ENCODE measurements at regions not wholly inside any gene's neighbourhood (a gene's known extent, or its start where the extent isn't known, plus 50 kb on each side); places are given as distances from the start of the nearest gene placed in this dataset.

GRCh38 chr6:98633886-98634285 lies 200.5 kb upstream of the POU3F2 start:
- Mint-ChIP-seq H3K9me3 (ENCODE audit: insufficient read depth) (no peaks in the 10 kb centered on the region), H3K4me1 (no peaks in the 10 kb centered on the region), H3K4me3 (no peak overlapping the region), H3K27me3 (no peaks in the 10 kb centered on the region), H3K27ac (no peak overlapping the region)
- DNase-seq (no peak), ATAC-seq (ENCODE audit: low read depth) (no peak)
- Histone ChIP-seq H3K4me3 (ENCODE audit: control extremely low read depth in 1 of 5, extremely low read depth in 1 of 5, insufficient read depth in 1 of 5, low read depth in 2 of 5, low read length in 4 of 5) (no peak overlapping the region), H2AFZ (ENCODE audit: insufficient read depth, low read depth, low read length, poor library complexity, severe bottlenecking) (no peak overlapping the region), H3K27ac (ENCODE audit: low read length in 2 of 2) (no peak overlapping the region), H3K4me1 (ENCODE audit: control insufficient read depth in 2 of 2, insufficient read depth in 2 of 2, low read length in 2 of 2) (no peaks in the 10 kb centered on the region), H3K36me3 (replicated peaks in 1 of 2; ENCODE audit: control extremely low read depth in 1 of 2, control insufficient read depth in 1 of 2, extremely low read depth in 1 of 2, insufficient read depth in 2 of 2, low read length in 1 of 2) (no peaks in the 10 kb centered on the region), H3K79me2 (ENCODE audit: control insufficient read depth, insufficient read depth, low read length) (no peaks in the 10 kb centered on the region), H3K4me2 (replicated peaks; ENCODE audit: low read depth, low read length, poor library complexity, severe bottlenecking) (no peak overlapping the region), H4K20me1 (ENCODE audit: control insufficient read depth, insufficient read depth, low read length, poor library complexity, severe bottlenecking) (no peaks in the 10 kb centered on the region), H3K9ac (ENCODE audit: low read length) (no peak overlapping the region), H3K27me3 (replicated peaks in 1 of 4; ENCODE audit: control extremely low read depth in 1 of 4, control insufficient read depth in 3 of 4, insufficient read depth in 4 of 4, low read length in 3 of 4) (no peaks in the 10 kb centered on the region), H3K9me3 (ENCODE audit: control extremely low read depth in 1 of 3, control insufficient read depth in 2 of 3, insufficient read depth in 1 of 3, low read length in 2 of 3) (peaks cover 0 to 3% (median 0%) of the 10 kb centered on the region in 3 donors)
- TF ChIP-seq CTCF (IDR thresholded peaks at IDR 0.05), result no peak
- CTCF ChIA-PET, result no interaction called here
- intact Hi-C loops (cut with micrococcal nuclease), result no loop called here
- POLR2A ChIA-PET, result no interaction called here

GRCh38 chr6:98634569-98634968 lies 199.8 kb upstream of the POU3F2 start:
- H3K27me3 ChIP-seq (replicated peaks in 1 of 4; ENCODE audit: control extremely low read depth in 1 of 4, control insufficient read depth in 3 of 4, insufficient read depth in 4 of 4, low read length in 3 of 4), result no peaks in the 10 kb centered on the region
- POLR2A ChIA-PET, result no interaction called here
- H2AFZ ChIP-seq (ENCODE audit: insufficient read depth, low read depth, low read length, poor library complexity, severe bottlenecking), result no peak overlapping the region
- CTCF ChIA-PET, result no interaction called here
- ATAC-seq (ENCODE audit: low read depth) (no peak), DNase-seq (no peak)
- H3K79me2 ChIP-seq (ENCODE audit: control insufficient read depth, insufficient read depth, low read length), result no peaks in the 10 kb centered on the region
- no peak overlapping the region for H3K27ac Mint-ChIP-seq
- no peaks in the 10 kb centered on the region for H3K36me3 ChIP-seq (replicated peaks in 1 of 2; ENCODE audit: control extremely low read depth in 1 of 2, control insufficient read depth in 1 of 2, extremely low read depth in 1 of 2, insufficient read depth in 2 of 2, low read length in 1 of 2)
- no peaks in the 10 kb centered on the region for H3K27me3 Mint-ChIP-seq
- WGBS (ENCODE audit: insufficient coverage), result no CpG with 5 or more reads among the region's 3 CpGs
- no peak overlapping the region for H3K4me3 ChIP-seq (ENCODE audit: control extremely low read depth in 1 of 5, extremely low read depth in 1 of 5, insufficient read depth in 1 of 5, low read depth in 2 of 5, low read length in 4 of 5)
- H3K27ac ChIP-seq (ENCODE audit: low read length in 2 of 2), result no peak overlapping the region
- H3K9me3 Mint-ChIP-seq (ENCODE audit: insufficient read depth), result no peaks in the 10 kb centered on the region
- intact Hi-C loops (cut with micrococcal nuclease), result no loop called here
- H3K9ac ChIP-seq (ENCODE audit: low read length), result no peak overlapping the region
- TF ChIP-seq EZH2 (IDR thresholded peaks at IDR 0.05; ENCODE audit: borderline replicate concordance, insufficient read depth, low read depth, low read length, poor library complexity, severe bottlenecking), result no peak
- TF ChIP-seq CTCF (IDR thresholded peaks at IDR 0.05), result no peak
- no peak overlapping the region for H3K4me2 ChIP-seq (replicated peaks; ENCODE audit: low read depth, low read length, poor library complexity, severe bottlenecking)
- peaks cover 0 to 3% (median 0%) of the 10 kb centered on the region in 3 donors for H3K9me3 ChIP-seq (ENCODE audit: control extremely low read depth in 1 of 3, control insufficient read depth in 2 of 3, insufficient read depth in 1 of 3, low read length in 2 of 3)
- no peaks in the 10 kb centered on the region for H3K4me1 Mint-ChIP-seq
- H3K4me1 ChIP-seq (ENCODE audit: control insufficient read depth in 2 of 2, insufficient read depth in 2 of 2, low read length in 2 of 2), result no peaks in the 10 kb centered on the region
- H4K20me1 ChIP-seq (ENCODE audit: control insufficient read depth, insufficient read depth, low read length, poor library complexity, severe bottlenecking), result no peaks in the 10 kb centered on the region
- no peak overlapping the region for H3K4me3 Mint-ChIP-seq

All from B cell (primary cell).